ENCODE measurements at regions not wholly inside any gene's neighbourhood (a gene's known extent, or its start where the extent isn't known, plus 50 kb on each side); places are given as distances from the start of the nearest gene placed in this dataset.

DNA sequence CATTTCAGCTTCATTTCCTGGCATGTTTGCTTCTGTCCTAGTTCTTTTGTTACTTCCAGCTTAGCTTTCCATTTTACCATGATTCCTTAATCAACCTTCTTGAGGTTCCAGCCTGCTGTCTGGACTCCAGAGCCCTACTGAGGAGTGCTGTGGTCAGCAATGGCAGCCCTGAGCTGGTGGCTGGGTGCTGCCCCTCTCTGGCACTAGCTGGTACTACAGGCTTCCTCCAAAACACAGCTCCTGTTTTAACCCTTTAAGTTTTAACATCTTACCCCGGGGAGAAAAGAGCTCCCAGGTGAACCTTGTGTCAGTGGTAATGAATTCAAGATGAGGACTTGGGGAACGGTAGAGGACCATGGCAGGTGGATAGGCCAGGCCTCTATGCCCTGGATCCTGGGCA, 395.5 kb downstream of the TMEM114 start:
- TF ChIP-seq POLR2A (IDR thresholded peaks at IDR 0.05) (no peak), CTCF (IDR thresholded peaks at IDR 0.05) (no peak)
